GM19351 (cell line): ENCODE measurements at regions not wholly inside any gene's neighbourhood (a gene's known extent, or its start where the extent isn't known, plus 50 kb on each side); places are given as distances from the start of the nearest gene placed in this dataset.

ENCODE experiments used
- ATAC-seq: cut with Tn5 transposase; IDR thresholded peaks from one replicate; pipeline ENCODE4 v1.9.1; 2021; ENCODE audit warnings: mild to moderate bottlenecking, moderate library complexity; ENCODE audit not compliant: unreplicated experiment

DNA sequence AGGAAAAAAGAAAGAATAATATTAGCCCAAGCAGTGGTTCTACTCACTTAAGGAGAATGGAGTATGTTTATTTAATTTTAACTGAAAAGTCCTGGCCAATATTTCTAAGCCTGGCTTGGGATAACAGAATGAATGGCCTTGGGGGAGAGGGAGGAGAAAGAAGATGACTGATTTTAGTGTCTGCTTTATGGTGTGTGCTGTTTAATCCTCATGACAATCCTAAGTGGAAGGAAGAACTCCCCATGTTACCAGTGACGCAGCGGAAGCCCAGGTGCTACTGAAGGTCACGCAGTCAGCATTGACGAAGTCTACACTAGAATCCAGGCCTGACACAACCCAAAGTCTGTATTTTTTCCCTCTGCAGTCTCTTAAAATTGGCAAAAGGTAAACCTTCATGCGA is 50.5 kb downstream of the PALM2AKAP2 start:
- no peak for ATAC-seq

DNA sequence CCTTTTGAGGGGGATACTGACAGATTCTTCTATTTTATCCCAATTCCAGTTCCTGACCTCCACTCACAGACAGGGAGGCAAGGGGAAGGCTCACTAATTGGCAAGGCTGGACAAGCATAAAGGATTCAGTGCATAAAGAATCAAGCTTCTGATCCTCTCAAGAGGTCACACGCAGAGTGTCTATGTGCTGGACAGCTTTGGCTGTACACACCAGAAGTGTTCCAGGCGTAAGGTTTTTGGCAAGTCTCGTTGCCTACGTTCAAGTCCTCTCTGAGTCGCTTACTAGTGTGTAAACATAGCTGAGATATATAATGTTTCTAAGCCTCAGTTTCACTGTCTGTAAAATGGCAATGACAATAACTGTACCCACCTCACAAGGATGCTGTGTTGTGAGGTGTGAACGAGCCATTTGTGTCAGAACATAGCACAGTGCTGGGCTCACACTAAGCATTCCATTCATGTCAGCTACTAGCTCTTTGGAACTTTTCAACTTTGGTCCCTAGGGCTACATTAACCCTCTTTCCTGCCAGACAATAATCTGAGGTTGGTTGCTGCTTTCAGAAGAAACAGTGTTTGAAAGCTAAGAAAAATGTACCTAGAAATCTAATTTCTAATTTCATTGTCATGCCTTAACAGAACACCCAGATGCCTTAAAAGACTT is 52.1 kb downstream of the PALM2AKAP2 start:
- ATAC-seq: no peak

DNA sequence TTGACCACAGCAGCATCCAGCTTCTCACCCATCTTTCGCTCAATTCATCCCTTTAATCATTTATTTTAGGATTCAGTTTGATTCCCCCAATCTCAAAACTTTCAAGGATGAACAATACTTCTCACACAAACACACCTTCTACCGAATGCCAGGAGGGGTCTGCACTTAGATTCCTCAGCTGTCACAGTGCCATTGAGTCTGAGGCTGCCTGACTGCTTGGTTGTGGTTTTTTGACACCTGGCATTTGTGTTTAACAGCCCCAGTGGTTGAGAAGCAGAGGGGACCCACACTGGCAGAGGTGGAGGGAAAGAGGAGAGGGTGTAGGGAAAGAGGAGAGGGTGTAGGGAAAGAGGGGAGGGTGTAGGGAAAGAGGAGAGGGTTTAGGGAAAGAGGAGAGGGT is 54.9 kb downstream of the PALM2AKAP2 start:
- no peak for ATAC-seq

GRCh38 chr9:109843641-109844040 is 63.6 kb downstream of the PALM2AKAP2 start:
- ATAC-seq: no peak

DNA sequence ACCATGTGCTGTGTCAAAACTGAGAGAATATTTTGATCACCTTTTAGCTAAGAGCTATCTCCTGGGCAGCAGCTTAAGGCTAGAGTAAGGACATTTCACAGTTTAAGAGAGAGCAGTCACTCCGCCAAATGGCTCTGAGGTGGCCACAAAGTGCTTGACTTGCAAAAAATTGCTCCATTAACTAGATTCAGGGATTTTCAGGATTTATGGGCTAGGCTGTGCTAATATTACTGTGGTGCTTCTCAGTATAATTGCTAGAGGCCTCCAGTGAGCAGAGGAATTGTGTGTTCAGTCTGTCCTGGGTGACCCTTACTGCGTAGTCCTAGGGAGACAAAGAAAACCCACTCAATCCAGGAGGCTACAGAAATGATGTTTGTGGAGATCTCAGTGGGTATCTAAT is 65.2 kb downstream of the PALM2AKAP2 start:
- ATAC-seq: no peak

GRCh38 chr9:109846776-109847175 is 66.8 kb downstream of the PALM2AKAP2 start:
- ATAC-seq: no peak

- ATAC-seq: no peak
Measured at GRCh38 chr9:109852556-109852955, 72.6 kb downstream of the PALM2AKAP2 start.

DNA sequence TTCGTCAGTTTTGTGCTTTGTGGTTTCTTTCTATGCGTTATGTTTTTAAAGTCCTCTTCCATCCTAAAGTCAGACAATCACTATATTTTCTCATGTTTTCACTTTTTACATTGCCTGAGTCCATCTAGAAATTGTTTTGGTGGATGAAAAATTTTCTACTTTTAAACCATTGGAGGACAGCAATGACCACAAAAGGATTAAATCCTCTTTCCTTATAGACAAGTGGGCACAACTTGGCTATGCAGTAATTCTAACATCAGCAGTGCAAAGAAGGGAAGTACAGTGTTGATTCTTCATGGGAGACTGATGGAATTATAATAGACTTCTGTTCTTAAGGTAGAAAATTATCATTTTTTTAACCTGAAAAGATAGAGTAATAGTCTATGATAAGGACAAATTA is 75.5 kb downstream of the PALM2AKAP2 start:
- no peak for ATAC-seq

- ATAC-seq: no peak
Measured at GRCh38 chr9:109856785-109857184, 76.8 kb downstream of the PALM2AKAP2 start.

GRCh38 chr9:109857336-109857735 is 77.3 kb downstream of the PALM2AKAP2 start:
- no peak for ATAC-seq

DNA sequence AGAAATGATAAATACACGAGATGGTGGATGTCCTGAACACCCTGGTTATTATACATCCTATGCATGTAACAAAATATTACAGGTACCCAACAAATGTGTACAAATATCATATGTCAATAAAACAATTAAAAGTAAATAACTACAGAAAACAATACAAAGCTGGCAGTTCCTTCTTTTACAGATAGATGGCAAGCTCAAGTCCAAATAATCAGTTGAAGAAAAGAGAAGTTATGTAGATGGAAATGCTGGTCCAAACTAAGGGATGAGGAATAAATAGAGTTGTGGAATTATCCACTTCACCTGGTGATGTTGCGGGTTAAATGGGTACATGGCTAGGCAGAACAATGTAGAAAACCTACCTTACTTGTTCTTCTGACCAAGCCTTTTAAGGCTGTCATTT is 79.4 kb downstream of the PALM2AKAP2 start:
- ATAC-seq: no peak

DNA sequence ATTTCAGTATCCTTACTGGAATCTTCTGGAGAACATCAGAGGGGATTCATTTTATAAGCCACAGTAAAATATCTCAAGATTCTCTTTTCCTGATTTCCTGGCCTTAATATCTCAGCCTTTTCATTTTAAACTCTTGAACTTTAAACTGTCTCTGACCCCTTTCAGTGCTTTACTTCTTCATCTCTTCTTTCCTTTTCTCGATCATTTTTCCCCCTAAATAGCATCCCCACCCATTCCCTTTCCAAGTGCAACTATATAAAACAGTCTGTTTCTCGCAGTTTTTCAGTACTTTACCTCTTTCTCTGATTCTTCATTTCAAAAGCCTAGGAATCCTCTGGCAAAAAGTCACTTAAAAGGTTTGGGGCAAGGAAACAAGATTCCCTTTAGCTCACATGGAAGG is 80.5 kb downstream of the PALM2AKAP2 start:
- no peak for ATAC-seq

DNA sequence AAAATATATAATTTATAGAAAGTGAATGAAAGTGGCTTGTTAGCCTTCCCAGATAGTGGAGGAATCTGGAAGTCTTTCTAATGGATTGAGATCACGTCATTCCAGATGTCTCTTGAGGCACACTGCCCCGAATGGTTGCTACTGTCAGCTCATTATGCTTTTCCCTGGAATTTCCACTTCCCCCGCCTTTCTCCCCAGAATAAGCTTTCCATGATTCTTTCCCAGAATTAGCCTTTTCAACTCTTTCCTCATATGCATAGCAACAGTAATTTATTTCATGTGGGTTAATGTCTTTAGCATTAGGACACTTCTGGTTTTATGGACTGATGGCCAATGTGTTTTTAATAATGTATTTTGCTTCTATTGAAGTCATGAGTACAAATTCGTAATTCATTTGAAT is 81.5 kb downstream of the PALM2AKAP2 start:
- no peak for ATAC-seq

GRCh38 chr9:109861918-109862317 is 81.9 kb downstream of the PALM2AKAP2 start:
- no peak for ATAC-seq

GRCh38 chr9:109862452-109862851 is 82.5 kb downstream of the PALM2AKAP2 start:
- no peak for ATAC-seq

DNA sequence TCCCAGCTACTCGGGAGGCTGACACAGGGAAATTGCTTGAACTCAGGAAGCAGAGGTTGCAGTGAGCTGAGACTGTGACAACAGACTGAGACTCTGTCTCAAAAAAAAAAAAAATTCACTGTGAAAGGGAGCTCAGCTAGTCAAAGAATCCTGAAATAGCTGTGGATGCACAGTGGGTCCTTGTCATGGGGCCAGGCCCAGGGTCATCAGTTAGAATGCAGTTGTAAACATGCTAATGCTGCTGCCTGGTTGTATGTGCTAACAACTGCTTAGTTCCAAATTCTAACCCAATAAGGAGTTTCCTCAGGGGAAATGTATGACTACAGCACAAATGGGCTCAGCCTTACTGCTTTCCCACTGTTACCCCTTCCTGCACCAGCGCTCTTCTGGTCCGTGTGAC is 84.0 kb downstream of the PALM2AKAP2 start:
- ATAC-seq: no peak

GRCh38 chr9:109865521-109865920 is 85.5 kb downstream of the PALM2AKAP2 start:
- ATAC-seq: no peak

DNA sequence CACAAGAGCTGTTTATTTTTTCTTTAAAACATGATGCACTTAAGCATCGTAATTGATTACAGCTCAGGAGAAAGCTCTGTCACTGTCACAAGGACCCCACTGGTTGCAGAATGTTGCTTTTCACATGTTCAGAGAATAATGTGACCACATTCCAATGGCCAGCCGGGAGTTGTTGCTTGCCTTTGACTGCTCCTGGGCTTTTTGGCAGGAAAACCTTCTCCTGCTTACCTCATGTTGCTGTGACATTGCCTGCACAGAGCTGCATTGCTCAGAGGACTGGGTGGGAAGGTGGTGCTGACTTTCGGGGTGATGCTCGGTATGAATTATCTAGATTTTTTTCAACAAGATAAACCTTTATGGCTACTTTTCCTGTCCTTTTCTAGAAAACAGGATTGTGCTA is 88.2 kb downstream of the PALM2AKAP2 start:
- no peak for ATAC-seq

DNA sequence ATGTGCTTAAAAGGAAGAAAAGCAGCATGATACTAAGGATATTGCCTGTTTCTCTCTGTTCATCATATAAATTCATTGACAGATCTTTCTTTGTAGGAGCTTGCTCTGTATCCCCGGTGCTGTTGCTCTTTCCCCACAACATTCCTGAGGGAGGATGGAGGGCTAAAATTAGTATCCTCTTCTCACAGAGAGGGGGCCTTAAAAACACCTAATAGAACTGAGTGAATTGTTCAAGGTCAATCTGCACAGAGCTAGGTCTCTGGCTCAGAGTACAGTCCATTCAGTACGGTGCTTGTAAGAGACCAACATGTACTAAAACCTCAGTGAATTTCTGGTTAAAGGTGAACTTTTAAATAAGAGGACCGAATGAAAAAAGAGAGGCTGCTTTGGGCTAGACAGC is 88.7 kb downstream of the PALM2AKAP2 start:
- ATAC-seq: no peak

- no peak for ATAC-seq
Measured at GRCh38 chr9:109870365-109870764, 90.4 kb downstream of the PALM2AKAP2 start.

DNA sequence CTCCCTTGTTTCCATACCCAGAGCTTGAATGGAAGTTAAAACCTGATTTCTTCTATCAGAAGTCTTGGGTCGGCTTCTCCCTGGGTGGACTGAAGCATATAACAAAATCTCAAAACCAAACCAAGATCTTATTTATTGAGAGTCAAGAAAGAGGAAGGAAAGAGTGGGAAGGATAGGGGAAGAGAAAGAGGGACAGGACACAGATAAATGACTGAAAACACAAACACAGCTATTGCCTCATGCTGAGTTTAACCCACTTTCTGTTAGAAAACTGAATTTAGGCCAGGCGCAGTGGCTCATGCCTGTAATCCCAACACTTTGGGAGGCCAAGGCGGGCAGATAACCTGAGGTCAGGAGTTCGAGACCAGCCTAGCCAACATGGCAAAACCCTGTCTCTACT is 92.9 kb downstream of the PALM2AKAP2 start:
- no peak for ATAC-seq

DNA sequence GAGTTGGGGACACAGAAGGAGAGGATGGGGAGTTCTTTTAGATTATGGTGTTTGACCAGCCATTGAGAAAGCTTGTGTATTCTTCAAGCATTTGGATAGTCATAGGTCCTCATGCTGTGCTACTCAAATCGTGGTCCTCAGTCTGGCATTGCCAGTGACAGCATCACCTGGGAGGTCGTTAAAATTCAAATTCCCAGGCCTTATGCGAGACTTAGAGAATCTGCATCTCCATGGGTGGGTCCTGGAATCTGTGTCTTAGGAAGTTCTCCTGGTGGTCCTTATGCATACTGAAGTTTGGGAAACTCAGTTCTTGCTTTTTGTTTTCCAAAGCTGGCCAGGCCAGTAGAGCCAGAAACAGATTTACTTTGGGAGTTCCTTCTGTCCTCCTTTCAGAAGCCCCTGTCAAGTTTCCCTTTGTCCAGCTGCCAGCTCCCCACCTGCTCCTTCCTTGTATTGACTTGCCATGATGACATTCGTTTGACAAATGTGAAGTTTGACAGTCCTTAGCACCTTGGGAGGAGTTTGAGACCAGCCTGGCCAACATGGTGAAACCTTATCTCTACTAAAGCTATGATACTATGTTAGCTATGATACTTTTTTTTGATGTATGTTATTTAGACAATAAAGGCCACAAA is 95.6 kb downstream of the PALM2AKAP2 start:
- no peak for ATAC-seq
